ENCODE measurements at regions not wholly inside any gene's neighbourhood (a gene's known extent, or its start where the extent isn't known, plus 50 kb on each side); places are given as distances from the start of the nearest gene placed in this dataset.

DNA sequence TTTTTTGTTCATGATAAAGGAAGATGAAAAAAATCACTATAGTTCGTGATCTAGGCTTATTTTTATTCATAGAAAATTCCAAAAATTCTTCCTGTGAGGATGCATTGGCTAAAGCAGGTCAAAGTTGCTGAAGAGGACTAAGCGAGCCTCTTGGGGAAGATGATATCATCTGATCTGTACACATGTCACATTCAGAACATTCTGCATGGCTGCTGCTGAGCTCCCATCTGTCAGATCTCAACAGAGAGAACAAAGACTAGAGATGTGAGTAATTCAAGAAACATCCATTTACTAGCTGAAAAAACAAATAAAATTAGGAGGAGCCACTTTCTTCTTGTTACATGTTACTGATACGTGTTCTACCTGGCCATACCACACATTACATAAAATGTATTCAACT lies 518.6 kb upstream of the FSIP2 start:
- H3K4me2 ChIP-seq (ENCODE audit: insufficient read depth, low read length), result no peak overlapping the region
- DNase-seq (ENCODE audit: insufficient read length, low spot score, missing footprints), result no peak
- no peak overlapping the region for H2AFZ ChIP-seq (ENCODE audit: low read length)
- no peaks in the 10 kb centered on the region for H3K79me2 ChIP-seq (ENCODE audit: insufficient read depth, low read length)
- no peaks in the 10 kb centered on the region for H3K36me3 ChIP-seq (ENCODE audit: insufficient read depth, low read length)
- H3K4me3 ChIP-seq (ENCODE audit: insufficient read depth, low read length), result no peak overlapping the region
- H3K27ac ChIP-seq (ENCODE audit: low read depth, low read length), result no peak overlapping the region
- H3K27me3 ChIP-seq (ENCODE audit: insufficient read depth, low read length), result no peaks in the 10 kb centered on the region
- H4K20me1 ChIP-seq (ENCODE audit: insufficient read depth, low read length), result no peaks in the 10 kb centered on the region
- no peaks in the 10 kb centered on the region for H3K9me3 ChIP-seq (ENCODE audit: low read depth, low read length)
- TF ChIP-seq, protein P1, sequence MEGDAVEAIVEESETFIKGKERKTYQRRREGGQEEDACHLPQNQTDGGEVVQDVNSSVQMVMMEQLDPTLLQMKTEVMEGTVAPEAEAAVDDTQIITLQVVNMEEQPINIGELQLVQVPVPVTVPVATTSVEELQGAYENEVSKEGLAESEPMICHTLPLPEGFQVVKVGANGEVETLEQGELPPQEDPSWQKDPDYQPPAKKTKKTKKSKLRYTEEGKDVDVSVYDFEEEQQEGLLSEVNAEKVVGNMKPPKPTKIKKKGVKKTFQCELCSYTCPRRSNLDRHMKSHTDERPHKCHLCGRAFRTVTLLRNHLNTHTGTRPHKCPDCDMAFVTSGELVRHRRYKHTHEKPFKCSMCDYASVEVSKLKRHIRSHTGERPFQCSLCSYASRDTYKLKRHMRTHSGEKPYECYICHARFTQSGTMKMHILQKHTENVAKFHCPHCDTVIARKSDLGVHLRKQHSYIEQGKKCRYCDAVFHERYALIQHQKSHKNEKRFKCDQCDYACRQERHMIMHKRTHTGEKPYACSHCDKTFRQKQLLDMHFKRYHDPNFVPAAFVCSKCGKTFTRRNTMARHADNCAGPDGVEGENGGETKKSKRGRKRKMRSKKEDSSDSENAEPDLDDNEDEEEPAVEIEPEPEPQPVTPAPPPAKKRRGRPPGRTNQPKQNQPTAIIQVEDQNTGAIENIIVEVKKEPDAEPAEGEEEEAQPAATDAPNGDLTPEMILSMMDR (IDR thresholded peaks at IDR 0.05; ENCODE audit: extremely low read depth, low read depth, low read length), result no peak
- no peaks in the 10 kb centered on the region for H3K4me1 ChIP-seq (ENCODE audit: insufficient read depth, low read length)

DNA sequence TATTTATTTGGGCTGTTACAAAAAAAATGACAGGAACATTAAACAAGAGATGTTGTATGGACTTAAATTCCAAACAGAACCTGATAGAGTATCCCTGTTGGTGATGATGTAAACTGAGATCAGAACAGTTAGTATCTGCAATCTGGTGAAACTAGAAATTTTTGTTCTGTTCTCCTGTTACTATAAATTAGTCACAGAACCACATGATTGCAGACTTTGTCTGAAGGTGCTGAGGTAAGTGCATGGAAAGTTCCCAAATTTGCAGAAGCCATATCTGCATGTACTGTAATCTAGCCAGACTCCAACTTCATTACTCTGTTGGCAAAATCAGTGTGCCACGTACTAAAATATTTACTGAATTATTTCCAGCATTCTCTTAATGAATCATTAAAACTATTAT lies 516.3 kb upstream of the FSIP2 start:
- no peak for DNase-seq (ENCODE audit: insufficient read length, low spot score, missing footprints)
- Histone ChIP-seq H3K9me3 (ENCODE audit: low read depth, low read length) (no peaks in the 10 kb centered on the region), H3K4me3 (ENCODE audit: insufficient read depth, low read length) (no peak overlapping the region), H4K20me1 (ENCODE audit: insufficient read depth, low read length) (no peaks in the 10 kb centered on the region), H3K4me2 (ENCODE audit: insufficient read depth, low read length) (no peak overlapping the region), H3K36me3 (ENCODE audit: insufficient read depth, low read length) (no peaks in the 10 kb centered on the region), H3K27ac (ENCODE audit: low read depth, low read length) (no peak overlapping the region), H3K27me3 (ENCODE audit: insufficient read depth, low read length) (no peaks in the 10 kb centered on the region), H3K4me1 (ENCODE audit: insufficient read depth, low read length) (no peaks in the 10 kb centered on the region), H2AFZ (ENCODE audit: low read length) (no peak overlapping the region), H3K79me2 (ENCODE audit: insufficient read depth, low read length) (no peaks in the 10 kb centered on the region)
- TF ChIP-seq, protein P1 (IDR thresholded peaks at IDR 0.05; ENCODE audit: extremely low read depth, low read depth, low read length), result no peak

DNA sequence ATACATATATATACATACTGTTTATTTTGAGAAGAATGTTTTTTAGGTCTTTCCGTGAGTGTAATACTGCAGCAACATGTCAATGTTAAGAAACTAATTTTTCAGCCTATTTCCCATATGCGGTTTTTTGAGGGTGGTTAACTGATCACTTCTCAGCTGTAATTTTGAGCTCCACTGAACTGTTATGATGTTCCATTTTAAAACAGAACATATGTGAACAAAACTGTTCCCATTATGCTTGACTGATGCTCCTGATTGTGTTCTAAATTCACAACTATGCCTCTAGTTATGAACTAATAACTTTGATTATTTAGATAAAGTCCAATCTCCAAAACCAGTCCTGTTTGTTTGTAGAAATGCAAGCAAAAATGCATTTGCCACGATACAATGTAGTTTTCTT lies 511.2 kb upstream of the FSIP2 start:
- Histone ChIP-seq H3K4me2 (ENCODE audit: insufficient read depth, low read length) (no peak overlapping the region), H3K79me2 (ENCODE audit: insufficient read depth, low read length) (no peaks in the 10 kb centered on the region), H3K27ac (ENCODE audit: low read depth, low read length) (no peak overlapping the region), H3K27me3 (ENCODE audit: insufficient read depth, low read length) (no peaks in the 10 kb centered on the region), H4K20me1 (ENCODE audit: insufficient read depth, low read length) (no peaks in the 10 kb centered on the region), H3K36me3 (ENCODE audit: insufficient read depth, low read length) (no peaks in the 10 kb centered on the region), H2AFZ (ENCODE audit: low read length) (no peak overlapping the region), H3K9me3 (ENCODE audit: low read depth, low read length) (no peaks in the 10 kb centered on the region), H3K4me3 (ENCODE audit: insufficient read depth, low read length) (no peak overlapping the region), H3K4me1 (ENCODE audit: insufficient read depth, low read length) (no peaks in the 10 kb centered on the region)
- TF ChIP-seq, protein P1 (IDR thresholded peaks at IDR 0.05; ENCODE audit: extremely low read depth, low read depth, low read length), result no peak
- DNase-seq (ENCODE audit: insufficient read length, low spot score, missing footprints), result no peak

DNA sequence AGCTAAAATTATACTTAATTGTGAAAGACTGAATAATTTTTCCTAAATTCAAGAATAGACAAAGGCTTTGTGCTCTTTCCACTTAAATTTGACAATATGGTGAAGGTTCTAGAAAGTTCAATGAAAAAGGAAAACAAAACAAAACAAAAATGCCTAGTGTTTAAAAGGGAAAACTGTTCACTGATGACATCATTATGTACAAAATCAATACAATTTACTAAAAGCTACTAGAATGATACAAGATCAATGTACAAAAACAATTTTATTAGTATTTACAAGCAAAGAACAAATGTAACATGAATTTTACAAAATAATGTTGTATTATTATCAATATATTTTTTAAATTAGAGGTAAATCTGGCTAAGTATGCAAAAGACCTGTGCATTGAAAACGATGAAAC lies 499.1 kb upstream of the FSIP2 start:
- no peak overlapping the region for H2AFZ ChIP-seq (ENCODE audit: low read length)
- no peaks in the 10 kb centered on the region for H3K4me1 ChIP-seq (ENCODE audit: insufficient read depth, low read length)
- DNase-seq (ENCODE audit: insufficient read length, low spot score, missing footprints), result no peak
- no peaks in the 10 kb centered on the region for H3K9me3 ChIP-seq (ENCODE audit: low read depth, low read length)
- no peak overlapping the region for H3K27ac ChIP-seq (ENCODE audit: low read depth, low read length)
- H3K4me3 ChIP-seq (ENCODE audit: insufficient read depth, low read length), result no peak overlapping the region
- no peaks in the 10 kb centered on the region for H3K79me2 ChIP-seq (ENCODE audit: insufficient read depth, low read length)
- no peaks in the 10 kb centered on the region for H4K20me1 ChIP-seq (ENCODE audit: insufficient read depth, low read length)
- no peaks in the 10 kb centered on the region for H3K27me3 ChIP-seq (ENCODE audit: insufficient read depth, low read length)
- no peak overlapping the region for H3K4me2 ChIP-seq (ENCODE audit: insufficient read depth, low read length)
- TF ChIP-seq, protein P1 (IDR thresholded peaks at IDR 0.05; ENCODE audit: extremely low read depth, low read depth, low read length), result no peak
- H3K36me3 ChIP-seq (ENCODE audit: insufficient read depth, low read length), result no peaks in the 10 kb centered on the region
